Spleen (tissue), 11 donors: ENCODE measurements at regions not wholly inside any gene's neighbourhood (a gene's known extent, or its start where the extent isn't known, plus 50 kb on each side); places are given as distances from the start of the nearest gene placed in this dataset.
A peak's percentile ranks its signal among the peaks of the same experiment; 100 is the strongest.

Experiments used
- DNase-seq: peaks from one replicate; pipeline ENCODE4 v3.0.0-alpha.2; 2020
- H3K27ac ChIP-seq, 8 donors: fragments of 200-600 bp; sonication (generic) in 7 of 8; 1 replicate in 4 of 8; 2 replicates in 4 of 8; pipeline versions ENCODE4 v1.5.0 to v1.8.0; 2016 to 2021; ENCODE audit warnings: inconsistent platforms in 4 of 8, mild to moderate bottlenecking in 4 of 8, moderate library complexity in 1 of 8
- H3K27me3 ChIP-seq, 7 donors: fragments of 200-600 bp; sonication (generic) in 6 of 7; replicated peaks in 1 of 7; 1 replicate in 4 of 7; 2 replicates in 3 of 7; pipeline versions ENCODE4 v1.5.0 to v1.8.0; 2016 to 2021; ENCODE audit warnings: inconsistent platforms in 3 of 7, mild to moderate bottlenecking in 1 of 7
- H3K36me3 ChIP-seq, 6 donors: fragments of 200-600 bp; sonication (generic) in 5 of 6; 1 replicate in 4 of 6; 2 replicates in 2 of 6; pipeline versions ENCODE4 v1.5.0 to v1.8.0; 2016 to 2021; ENCODE audit warnings: inconsistent platforms in 2 of 6
- H3K4me1 ChIP-seq, 6 donors: fragments of 200-600 bp; sonication (generic) in 5 of 6; 1 replicate in 3 of 6; 2 replicates in 3 of 6; pipeline versions ENCODE4 v1.5.0 to v1.8.0; 2016 to 2021; ENCODE audit warnings: inconsistent platforms in 3 of 6
- H3K4me3 ChIP-seq, 8 donors: fragments of 200-600 bp; sonication (generic) in 7 of 8; 1 replicate in 4 of 8; 2 replicates in 4 of 8; pipeline versions ENCODE4 v1.5.0 to v1.8.0; 2016 to 2021; ENCODE audit warnings: inconsistent platforms in 4 of 8, mild to moderate bottlenecking in 4 of 8, moderate library complexity in 2 of 8
- H3K9me3 ChIP-seq, 8 donors: fragments of 200-600 bp; sonication (generic) in 7 of 8; 1 replicate in 4 of 8; 2 replicates in 4 of 8; pipeline versions ENCODE4 v1.5.0 to v1.8.0; 2016 to 2021; ENCODE audit warnings: inconsistent platforms in 4 of 8
- CTCF ChIP-seq, 11 experiments: fragments of 200-600 bp in 7 of 11; fragments of 450-650 bp in 4 of 11; sonication (generic) in 4 of 11; IDR thresholded peaks in 8 of 11; conservative IDR thresholded peaks in 3 of 11; 1 replicate in 7 of 11; 2 replicates in 4 of 11; pipeline versions ENCODE4 v1.4.0 to v1.8.0; 2016 to 2021; ENCODE audit warnings: antibody characterized with exemption in 11 of 11, inconsistent platforms in 4 of 11, mild to moderate bottlenecking in 1 of 11
- POLR2A ChIP-seq, 3 donors: fragments of 450-650 bp; IDR thresholded peaks; one replicate each; pipeline ENCODE4 v1.5.1; 2017; ENCODE audit warnings: antibody characterized with exemption in 3 of 3, mild to moderate bottlenecking in 1 of 3
- POLR2AphosphoS5 ChIP-seq, 3 donors: sonication (generic); formaldehyde crosslinking; IDR thresholded peaks; one replicate each; pipeline ENCODE4 v1.5.1; 2017; ENCODE audit warnings: antibody characterized with exemption in 3 of 3
- WGBS, 5 donors: extraction: QIAGEN DNeasy Blood & Tissue Kit in 3 of 5; methylation state at CpG; one replicate each; pipeline versions ENCODE4 v1.1.5 to v1.1.7; 2013 to 2018; 5-methylcytosine and 5-hydroxymethylcytosine counted together
- intact Hi-C: fragments of 100-400 bp; cut with DNase I; formaldehyde crosslinking; loops from one replicate; pipeline ENCODE4 v1.15.0; 2023; ENCODE audit warnings: low total_unique reads
- donor health status: healthy with polysubstance abuse.
- donor health status: DM: no; HTN: no; CAD: no; lungs with moderate emphysema.
- donor health status: DM: no; HTN: no; CAD: no.
- donor health status: Bipolar disorder and iron deficiency.
- donor health status: healthy.
- donor health status: DM: no; HTN: no; CAD: no.
- donor health status: DM: yes; HTN: yes; CAD: no.

- no peak for DNase-seq
- Histone ChIP-seq H3K4me1 (no peaks in the 10 kb centered on the region), H3K36me3 (no peaks in the 10 kb centered on the region), H3K27me3 (no peaks in the 10 kb centered on the region), H3K27ac (no peak overlapping the region), H3K9me3 (peaks cover 0 to 26% (median 11%) of the 10 kb centered on the region in 8 donors), H3K4me3 (no peak overlapping the region)
- intact Hi-C loops, result no loop called here
- no peak for TF ChIP-seq CTCF (IDR thresholded peaks at IDR 0.05 in 8 of 11, conservative IDR thresholded peaks at IDR 0.05 in 3 of 11)
- TF ChIP-seq POLR2A (IDR thresholded peaks at IDR 0.05), result no peak
- TF ChIP-seq POLR2AphosphoS5 (IDR thresholded peaks at IDR 0.05), result no peak
- 79 to 92% (median 89%) methylated on average over 5 to 7 of the region's 7 CpGs for WGBS, 5 donors
These were observed 537.4 kb downstream of the TENT5A start for GRCh38 chr6:81215092-81215432.

DNA sequence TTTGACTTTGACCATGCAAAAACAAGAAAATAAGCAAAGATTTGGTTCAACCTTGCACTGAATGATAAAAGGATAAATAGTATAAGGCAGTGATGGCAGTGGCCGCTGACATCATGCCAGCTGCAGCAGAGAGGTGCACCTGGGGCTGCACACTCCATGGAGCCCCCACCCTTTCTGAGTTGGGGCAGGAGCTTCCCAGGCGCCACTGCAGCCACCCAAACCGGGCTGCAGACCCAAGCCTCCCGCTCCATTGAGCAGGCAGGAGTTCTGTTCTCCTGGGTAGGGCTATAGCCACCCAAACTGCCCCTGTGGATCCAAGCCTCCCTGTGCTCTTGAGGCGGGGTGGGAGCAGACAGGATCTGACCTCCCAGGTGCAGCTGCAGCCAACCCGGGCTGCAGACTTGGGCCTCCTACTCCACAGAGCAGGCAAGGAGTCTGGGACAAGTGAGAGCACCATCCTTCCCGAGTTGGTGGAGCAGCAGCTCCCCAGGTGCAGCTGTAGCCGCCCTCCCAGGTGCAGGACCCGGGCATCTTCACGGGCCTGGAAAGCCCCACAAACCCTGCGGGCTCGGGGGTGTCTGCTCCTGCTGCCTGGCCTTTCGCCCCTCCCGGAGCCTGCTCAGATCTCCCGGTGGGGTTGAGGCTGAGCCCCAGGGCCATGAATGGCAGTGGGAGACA, 537.9 kb downstream of the TENT5A start:
- TF ChIP-seq POLR2A (IDR thresholded peaks at IDR 0.05) (no peak), POLR2AphosphoS5 (IDR thresholded peaks at IDR 0.05) (no peak), CTCF (IDR thresholded peaks at IDR 0.05 in 8 of 11, conservative IDR thresholded peaks at IDR 0.05 in 3 of 11) (no peak)
- intact Hi-C loops, result no loop called here
- no peaks in the 10 kb centered on the region for H3K36me3 ChIP-seq
- H3K27me3 ChIP-seq, result no peaks in the 10 kb centered on the region
- no peak overlapping the region for H3K4me3 ChIP-seq
- H3K4me1 ChIP-seq, result no peaks in the 10 kb centered on the region
- peaks cover 0 to 26% (median 11%) of the 10 kb centered on the region in 8 donors for H3K9me3 ChIP-seq
- H3K27ac ChIP-seq, result no peak overlapping the region
- 85 to 96% (median 88%) methylated on average over 8 to 15 of the region's 15 CpGs for WGBS, 5 donors
- DNase-seq, result peak; percentile 66

DNA sequence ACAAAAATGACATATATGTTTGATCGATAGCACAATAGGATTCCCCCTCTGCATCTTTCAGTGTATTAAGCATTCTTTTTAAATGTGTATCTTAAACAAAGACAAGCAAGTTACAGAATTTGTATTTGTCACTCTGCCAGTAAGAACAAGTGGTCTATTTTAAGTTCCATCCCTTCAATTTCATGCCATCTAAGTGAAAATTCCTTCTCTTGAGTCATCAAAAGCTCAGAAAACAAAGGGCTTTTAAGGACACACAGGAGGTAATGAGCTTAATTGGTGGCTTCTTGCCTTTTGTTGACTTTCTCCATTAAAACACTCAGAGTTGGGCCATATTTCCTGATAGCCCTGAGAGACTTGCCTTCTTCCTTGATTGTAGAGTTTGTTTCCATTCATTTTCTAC, 547.8 kb downstream of the TENT5A start:
- 81 to 86% (median 84%) methylated on average over 1 of the region's 1 CpG for WGBS, 5 donors
- no peak overlapping the region for H3K4me3 ChIP-seq
- intact Hi-C loops, result no loop called here
- H3K27me3 ChIP-seq, result no peaks in the 10 kb centered on the region
- H3K9me3 ChIP-seq, result peaks cover 0 to 22% (median 11%) of the 10 kb centered on the region in 8 donors
- H3K36me3 ChIP-seq, result no peaks in the 10 kb centered on the region
- DNase-seq, result no peak
- no peak for TF ChIP-seq CTCF (IDR thresholded peaks at IDR 0.05 in 8 of 11, conservative IDR thresholded peaks at IDR 0.05 in 3 of 11)
- TF ChIP-seq POLR2A (IDR thresholded peaks at IDR 0.05), result no peak
- TF ChIP-seq POLR2AphosphoS5 (IDR thresholded peaks at IDR 0.05), result no peak
- no peaks in the 10 kb centered on the region for H3K4me1 ChIP-seq
- no peak overlapping the region for H3K27ac ChIP-seq

DNA sequence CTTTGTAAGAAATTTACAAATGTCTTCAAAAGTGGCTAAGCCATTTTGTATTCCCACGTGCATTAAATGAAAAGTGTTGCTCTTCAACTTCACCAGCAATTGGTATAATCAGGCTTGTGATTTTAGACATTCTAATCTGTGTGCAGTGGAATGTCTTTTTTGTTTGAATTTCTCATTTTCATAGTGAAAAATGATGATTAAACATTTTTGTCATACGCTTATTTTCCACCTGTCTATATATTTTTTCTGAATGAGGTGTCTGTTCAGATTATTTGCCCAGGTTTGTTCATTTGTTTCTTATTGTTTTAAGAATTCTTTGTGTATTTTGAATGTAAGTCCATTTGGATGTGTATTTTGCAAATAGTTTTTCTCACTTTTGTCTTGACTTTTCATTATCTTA, 558.1 kb downstream of the TENT5A start:
- WGBS, 5 donors, result 55 to 71% (median 65%) methylated on average over 2 of the region's 2 CpGs
- intact Hi-C loops, result no loop called here

More for the DNA sequence above, 558.1 kb downstream of the TENT5A start:
- no peaks in the 10 kb centered on the region for H3K9me3 ChIP-seq
- H3K27ac ChIP-seq, result no peak overlapping the region
- no peaks in the 10 kb centered on the region for H3K4me1 ChIP-seq
- no peak for DNase-seq
- no peaks in the 10 kb centered on the region for H3K27me3 ChIP-seq
- H3K36me3 ChIP-seq, result no peaks in the 10 kb centered on the region
- TF ChIP-seq POLR2A (IDR thresholded peaks at IDR 0.05) (no peak), POLR2AphosphoS5 (IDR thresholded peaks at IDR 0.05) (no peak), CTCF (IDR thresholded peaks at IDR 0.05 in 8 of 11, conservative IDR thresholded peaks at IDR 0.05 in 3 of 11) (no peak)
- H3K4me3 ChIP-seq, result no peak overlapping the region
